ENCODE measurements at regions not wholly inside any gene's neighbourhood (a gene's known extent, or its start where the extent isn't known, plus 50 kb on each side); places are given as distances from the start of the nearest gene placed in this dataset.
"Not testable (repeated sequence)": the region's sequence is repeated elsewhere in the genome, so short reads cannot be mapped to it uniquely, and the experiment has no call there.

DNA sequence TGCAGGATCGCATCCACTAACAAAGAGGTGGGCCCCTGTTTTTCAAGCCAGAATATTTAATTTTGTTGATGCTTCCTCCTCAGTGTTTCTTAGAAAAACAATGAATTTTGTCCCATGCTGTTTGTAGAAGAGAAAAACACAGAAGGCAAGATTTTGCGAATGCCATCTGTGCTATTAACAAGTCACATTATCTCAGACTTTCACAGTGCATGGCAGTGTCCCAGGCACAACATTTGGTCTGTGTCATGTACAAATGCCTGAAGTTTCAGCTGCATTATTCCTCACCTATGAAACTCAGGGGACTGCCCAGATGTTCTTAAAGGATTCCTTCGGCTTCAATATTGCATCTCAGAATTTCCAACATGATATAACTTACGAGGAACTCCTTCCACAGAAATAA lies 99.6 kb upstream of the ZC3H11B start:
- Histone ChIP-seq H3K4me3 (no peak overlapping the region), H3K27me3 (no peaks in the 10 kb centered on the region), H3K9me3 (no peaks in the 10 kb centered on the region), H3K4me1 (no peaks in the 10 kb centered on the region), H3K36me3 (ENCODE audit: low read depth, missing control alignments) (no peaks in the 10 kb centered on the region), H3K27ac (no peak overlapping the region)
- intact Hi-C loops (cut with DNase I; ENCODE audit: low total_unique reads): no loop called here
- no peak for TF ChIP-seq POLR2A (IDR thresholded peaks at IDR 0.05)
- TF ChIP-seq, protein P1, sequence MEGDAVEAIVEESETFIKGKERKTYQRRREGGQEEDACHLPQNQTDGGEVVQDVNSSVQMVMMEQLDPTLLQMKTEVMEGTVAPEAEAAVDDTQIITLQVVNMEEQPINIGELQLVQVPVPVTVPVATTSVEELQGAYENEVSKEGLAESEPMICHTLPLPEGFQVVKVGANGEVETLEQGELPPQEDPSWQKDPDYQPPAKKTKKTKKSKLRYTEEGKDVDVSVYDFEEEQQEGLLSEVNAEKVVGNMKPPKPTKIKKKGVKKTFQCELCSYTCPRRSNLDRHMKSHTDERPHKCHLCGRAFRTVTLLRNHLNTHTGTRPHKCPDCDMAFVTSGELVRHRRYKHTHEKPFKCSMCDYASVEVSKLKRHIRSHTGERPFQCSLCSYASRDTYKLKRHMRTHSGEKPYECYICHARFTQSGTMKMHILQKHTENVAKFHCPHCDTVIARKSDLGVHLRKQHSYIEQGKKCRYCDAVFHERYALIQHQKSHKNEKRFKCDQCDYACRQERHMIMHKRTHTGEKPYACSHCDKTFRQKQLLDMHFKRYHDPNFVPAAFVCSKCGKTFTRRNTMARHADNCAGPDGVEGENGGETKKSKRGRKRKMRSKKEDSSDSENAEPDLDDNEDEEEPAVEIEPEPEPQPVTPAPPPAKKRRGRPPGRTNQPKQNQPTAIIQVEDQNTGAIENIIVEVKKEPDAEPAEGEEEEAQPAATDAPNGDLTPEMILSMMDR (IDR thresholded peaks at IDR 0.05): no peak
- 77 to 78% methylated on average over 4 of the region's 4 CpGs for WGBS, 2 donors
- DNase-seq: no peak

GRCh38 chr1:219710529-219711194 lies 97.8 kb upstream of the ZC3H11B start:
- TF ChIP-seq, protein P1 (IDR thresholded peaks at IDR 0.05): no peak
- no peak for TF ChIP-seq POLR2A (IDR thresholded peaks at IDR 0.05)
- DNase-seq: no peak
- no peaks in the 10 kb centered on the region for H3K36me3 ChIP-seq (ENCODE audit: low read depth, missing control alignments)
- H3K27ac ChIP-seq: no peak overlapping the region
- no peaks in the 10 kb centered on the region for H3K4me1 ChIP-seq
- 78 to 81% methylated on average over 6 of the region's 6 CpGs for WGBS, 2 donors
- no peak overlapping the region for H3K4me3 ChIP-seq
- H3K27me3 ChIP-seq: no peaks in the 10 kb centered on the region
- intact Hi-C loops (cut with DNase I; ENCODE audit: low total_unique reads): no loop called here
- H3K9me3 ChIP-seq: no peaks in the 10 kb centered on the region

DNA sequence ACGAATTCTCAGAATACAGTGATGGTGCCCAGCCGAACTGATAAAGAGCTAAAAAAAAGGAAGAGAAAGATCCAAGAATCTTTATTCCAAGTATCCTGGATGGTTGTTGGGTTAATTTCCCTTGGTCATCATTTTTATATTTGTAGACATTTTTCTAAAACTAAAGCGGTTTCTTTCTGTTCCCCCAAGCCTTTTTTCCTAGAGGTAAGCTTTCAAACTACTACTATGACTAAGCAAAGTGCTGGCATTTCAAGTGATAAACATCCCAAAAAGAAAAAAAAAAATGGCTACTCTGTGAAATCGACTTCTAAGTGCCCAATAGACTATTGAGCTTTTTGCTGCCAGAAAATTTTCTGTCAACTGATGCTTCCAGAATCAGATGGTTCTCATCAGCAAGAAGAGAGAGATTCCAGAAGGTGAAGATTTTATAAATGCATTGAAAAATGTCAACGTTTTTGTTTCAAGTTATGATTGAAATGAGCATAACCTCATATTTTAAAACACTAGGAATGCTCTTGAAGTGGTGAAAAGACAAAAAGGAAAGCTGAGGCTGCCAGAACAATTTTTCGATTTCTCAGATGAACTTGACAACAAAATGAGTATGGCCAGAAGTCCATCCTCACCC lies 96.1 kb upstream of the ZC3H11B start:
- H3K27me3 ChIP-seq: no peaks in the 10 kb centered on the region
- no peak for DNase-seq
- intact Hi-C loops (cut with DNase I; ENCODE audit: low total_unique reads): no loop called here
- H3K9me3 ChIP-seq: no peaks in the 10 kb centered on the region
- TF ChIP-seq, protein P1 (IDR thresholded peaks at IDR 0.05): no peak
- no peak for TF ChIP-seq POLR2A (IDR thresholded peaks at IDR 0.05)
- no peak overlapping the region for H3K4me3 ChIP-seq
- no peaks in the 10 kb centered on the region for H3K4me1 ChIP-seq
- WGBS, 2 donors: 82 to 89% methylated on average over 6 of the region's 6 CpGs
- no peaks in the 10 kb centered on the region for H3K36me3 ChIP-seq (ENCODE audit: low read depth, missing control alignments)
- no peak overlapping the region for H3K27ac ChIP-seq

DNA sequence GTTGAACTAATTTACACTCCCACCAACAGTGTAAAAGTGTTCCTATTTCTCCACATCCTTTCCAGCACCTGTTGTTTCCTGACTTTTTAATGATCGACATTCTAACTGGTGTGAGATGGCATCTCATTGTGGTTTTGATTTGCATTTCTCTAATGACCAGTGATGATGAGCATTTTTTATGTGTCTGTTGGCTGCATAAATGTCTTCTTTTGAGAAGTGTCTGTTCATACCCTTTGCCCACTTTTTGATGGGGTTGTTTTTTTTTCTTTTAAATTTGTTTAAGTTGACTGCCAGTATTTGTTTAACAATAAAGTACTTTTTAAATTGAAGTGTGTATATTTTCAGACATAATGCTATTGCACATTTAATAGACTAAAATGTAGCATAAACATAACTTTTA lies 95.0 kb upstream of the ZC3H11B start:
- H3K4me1 ChIP-seq; DNase-seq; H3K27ac ChIP-seq; intact Hi-C loops (cut with DNase I; ENCODE audit: low total_unique reads); H3K27me3 ChIP-seq; H3K9me3 ChIP-seq; H3K36me3 ChIP-seq (ENCODE audit: low read depth, missing control alignments); H3K4me3 ChIP-seq: not testable (repeated sequence)
- WGBS, 2 donors: 97 to 100% methylated on average over 1 of the region's 1 CpG

DNA sequence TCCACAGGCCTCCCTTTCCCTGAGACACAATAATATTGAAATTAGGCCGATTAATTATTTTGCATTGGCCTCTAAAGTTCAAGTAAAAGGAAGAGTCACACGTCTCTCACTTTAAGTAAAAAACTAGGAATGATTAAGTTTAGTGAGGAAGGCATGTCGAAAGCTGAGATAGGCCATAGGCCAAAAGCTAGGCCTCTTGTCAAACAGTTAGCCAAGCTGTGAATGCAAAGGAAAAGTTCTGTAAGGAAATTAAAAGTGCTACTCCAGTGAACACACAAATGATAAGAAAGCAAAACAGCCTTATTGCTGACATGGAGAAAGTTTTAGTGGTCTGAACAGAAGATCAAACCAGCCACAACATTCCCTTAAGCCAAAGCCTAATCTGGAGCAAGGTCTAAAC lies 91.4 kb upstream of the ZC3H11B start:
- H3K4me1 ChIP-seq; H3K36me3 ChIP-seq (ENCODE audit: low read depth, missing control alignments); H3K4me3 ChIP-seq; H3K9me3 ChIP-seq; H3K27me3 ChIP-seq; DNase-seq; intact Hi-C loops (cut with DNase I; ENCODE audit: low total_unique reads); H3K27ac ChIP-seq: not testable (repeated sequence)
- WGBS, 2 donors: 64 to 70% methylated on average over 3 of the region's 3 CpGs

GRCh38 chr1:219703368-219703639 lies 90.4 kb upstream of the ZC3H11B start:
- no peaks in the 10 kb centered on the region for H3K36me3 ChIP-seq (ENCODE audit: low read depth, missing control alignments)
- WGBS, 2 donors: 94 to 98% methylated on average over 3 of the region's 3 CpGs
- no peak for TF ChIP-seq POLR2A (IDR thresholded peaks at IDR 0.05)
- TF ChIP-seq, protein P1 (IDR thresholded peaks at IDR 0.05): no peak
- H3K9me3 ChIP-seq: no peaks in the 10 kb centered on the region
- H3K4me3 ChIP-seq: no peak overlapping the region
- no peak for DNase-seq
- intact Hi-C loops (cut with DNase I; ENCODE audit: low total_unique reads): no loop called here
- no peaks in the 10 kb centered on the region for H3K27me3 ChIP-seq
- no peaks in the 10 kb centered on the region for H3K4me1 ChIP-seq
- no peak overlapping the region for H3K27ac ChIP-seq
